Activated naive CD8-positive, alpha-beta T cell treated with anti-CD3 and anti-CD28 coated beads for 36 hours (primary cell): ENCODE measurements at regions not wholly inside any gene's neighbourhood (a gene's known extent, or its start where the extent isn't known, plus 50 kb on each side); places are given as distances from the start of the nearest gene placed in this dataset.
"Not testable (repeated sequence)": the region's sequence is repeated elsewhere in the genome, so short reads cannot be mapped to it uniquely, and the experiment has no call there.

Experiments
- DNase-seq: peaks from one replicate; pipeline ENCODE4 v3.0.0; 2021
- H3K27ac Mint-ChIP-seq: one replicate; pipeline ENCODE4 v1.8.0; 2022; ENCODE audit warnings: mild to moderate bottlenecking, moderate library complexity, mixed read lengths
- H3K27me3 Mint-ChIP-seq: one replicate; pipeline ENCODE4 v1.8.0; 2022; ENCODE audit warnings: mild to moderate bottlenecking, mixed read lengths
- H3K36me3 Mint-ChIP-seq: one replicate; pipeline ENCODE4 v1.8.0; 2021; ENCODE audit warnings: mild to moderate bottlenecking, mixed read lengths
- H3K4me1 Mint-ChIP-seq: one replicate; pipeline ENCODE4 v1.8.0; 2021; ENCODE audit warnings: mixed read lengths
- H3K4me3 Mint-ChIP-seq: one replicate; pipeline ENCODE4 v1.8.0; 2022; ENCODE audit warnings: mild to moderate bottlenecking, moderate library complexity, mixed read lengths
- H3K9me3 Mint-ChIP-seq: one replicate; pipeline ENCODE4 v1.8.0; 2022; ENCODE audit warnings: mixed read lengths

DNA sequence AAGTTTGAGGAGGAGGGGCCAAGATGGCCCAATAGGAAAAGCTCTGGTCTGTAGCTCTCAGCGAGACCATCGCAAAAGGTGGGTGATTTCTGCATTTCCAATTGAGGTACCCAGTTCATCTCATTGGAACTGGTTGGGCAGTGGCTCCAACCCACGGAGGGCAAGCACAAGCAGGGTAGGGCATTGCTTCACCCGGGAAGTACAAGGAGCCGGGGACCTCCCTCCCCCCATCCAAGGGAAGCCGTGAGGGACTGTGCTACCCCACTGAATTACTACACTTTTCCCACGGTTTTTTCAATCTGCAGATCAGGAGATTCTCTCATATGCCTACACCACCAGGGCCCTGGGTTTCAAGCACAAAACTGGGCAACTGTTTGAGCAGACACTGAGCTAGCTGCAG, 58.0 kb upstream of the EFCAB3 start:
- no peak overlapping the region for H3K4me3 Mint-ChIP-seq
- no peaks in the 10 kb centered on the region for H3K4me1 Mint-ChIP-seq
- no peaks in the 10 kb centered on the region for H3K36me3 Mint-ChIP-seq
- H3K27ac Mint-ChIP-seq, result no peak overlapping the region
- peaks cover 25% of the 10 kb centered on the region for H3K27me3 Mint-ChIP-seq
- DNase-seq, result no peak
- H3K9me3 Mint-ChIP-seq, result no peaks in the 10 kb centered on the region

GRCh38 chr17:62321451-62321850, 58.9 kb upstream of the EFCAB3 start:
- Mint-ChIP-seq H3K36me3 (no peaks in the 10 kb centered on the region), H3K27ac (no peak overlapping the region), H3K4me1 (no peaks in the 10 kb centered on the region), H3K4me3 (no peak overlapping the region), H3K27me3 (peaks cover 28% of the 10 kb centered on the region), H3K9me3 (no peaks in the 10 kb centered on the region)
- DNase-seq, result no peak

DNA sequence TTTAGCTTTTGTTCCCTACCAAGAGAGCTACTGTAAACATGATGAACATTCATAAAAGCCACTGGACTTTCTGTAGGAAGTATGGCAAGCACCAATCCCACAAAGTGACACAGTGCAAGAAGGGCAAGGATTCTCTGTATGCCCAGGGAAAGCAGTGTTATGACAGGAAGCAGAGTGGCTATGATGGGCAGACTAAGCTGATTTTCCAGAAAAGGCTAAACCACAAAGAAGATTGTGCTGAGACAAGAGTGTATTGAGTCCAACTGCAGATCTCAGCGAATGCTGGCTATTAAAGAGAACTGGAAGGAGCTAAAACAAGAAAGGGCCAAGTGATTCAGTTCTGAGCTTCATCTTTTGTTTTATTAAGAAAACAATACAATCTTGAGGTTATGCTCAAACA, 60.5 kb upstream of the EFCAB3 start:
- H3K4me3 Mint-ChIP-seq, result no peak overlapping the region

DNA sequence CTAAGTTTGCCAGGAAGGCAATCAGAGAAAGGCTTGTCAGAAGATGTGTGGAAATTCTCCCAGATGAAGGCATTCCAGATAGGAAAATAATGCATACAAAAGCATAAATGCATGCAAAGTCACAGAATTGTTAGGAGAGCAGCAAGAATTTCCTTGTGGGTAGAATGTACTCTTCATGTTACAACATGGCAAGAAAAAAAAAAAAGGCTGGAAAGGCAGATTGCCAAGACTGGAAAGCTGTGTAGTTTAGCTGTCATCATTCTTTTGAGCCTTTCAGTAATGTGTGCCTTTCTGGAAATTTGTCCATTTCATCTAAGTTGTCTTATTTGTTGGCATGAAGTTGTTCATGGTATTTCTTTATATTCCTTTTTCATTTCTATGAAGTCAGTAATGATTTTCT, 71.0 kb upstream of the EFCAB3 start:
- Mint-ChIP-seq H3K4me3 (no peak overlapping the region), H3K27ac (no peak overlapping the region), H3K9me3 (no peaks in the 10 kb centered on the region), H3K4me1 (no peaks in the 10 kb centered on the region), H3K36me3 (no peaks in the 10 kb centered on the region), H3K27me3 (peaks cover 50% of the 10 kb centered on the region)
- no peak for DNase-seq

More for the DNA sequence above, 60.5 kb upstream of the EFCAB3 start:
- H3K36me3 Mint-ChIP-seq, result no peaks in the 10 kb centered on the region
- H3K9me3 Mint-ChIP-seq, result no peaks in the 10 kb centered on the region
- no peak for DNase-seq
- no peak overlapping the region for H3K27ac Mint-ChIP-seq
- no peaks in the 10 kb centered on the region for H3K4me1 Mint-ChIP-seq
- peaks cover 37% of the 10 kb centered on the region for H3K27me3 Mint-ChIP-seq

GRCh38 chr17:62307196-62307595, 73.2 kb upstream of the EFCAB3 start:
- no peak for DNase-seq
- Mint-ChIP-seq H3K27ac (no peak overlapping the region), H3K9me3 (no peaks in the 10 kb centered on the region), H3K4me1 (no peaks in the 10 kb centered on the region), H3K27me3 (peaks cover 50% of the 10 kb centered on the region), H3K4me3 (no peak overlapping the region), H3K36me3 (no peaks in the 10 kb centered on the region)

- Mint-ChIP-seq H3K9me3 (peaks cover 2% of the 10 kb centered on the region), H3K27me3 (peaks cover 37% of the 10 kb centered on the region), H3K27ac (no peak overlapping the region), H3K36me3 (no peaks in the 10 kb centered on the region), H3K4me3 (no peak overlapping the region), H3K4me1 (no peaks in the 10 kb centered on the region)
- DNase-seq, result no peak
Observed at GRCh38 chr17:62303476-62303875, 76.9 kb upstream of the EFCAB3 start.

DNA sequence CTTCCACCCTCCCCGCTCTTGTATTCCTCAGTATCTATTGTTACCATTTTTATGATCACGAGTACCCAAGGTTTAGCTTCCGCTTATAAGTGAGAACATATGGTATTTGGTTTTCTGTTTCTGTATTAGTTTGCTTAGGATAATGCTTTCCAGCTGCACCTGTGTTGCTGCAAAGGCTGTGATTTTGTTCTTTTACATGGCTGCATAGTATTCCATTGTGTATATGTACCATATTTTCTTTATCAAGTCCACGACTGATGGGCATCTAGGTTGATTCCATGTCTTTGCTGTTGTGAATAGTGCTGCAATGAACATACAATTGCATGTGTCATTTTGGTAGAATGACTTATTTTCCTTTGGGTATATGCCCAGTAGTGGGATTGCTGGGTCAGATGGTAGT, 79.7 kb upstream of the EFCAB3 start:
- peaks cover 2% of the 10 kb centered on the region for H3K9me3 Mint-ChIP-seq
- no peaks in the 10 kb centered on the region for H3K4me1 Mint-ChIP-seq
- H3K36me3 Mint-ChIP-seq, result no peaks in the 10 kb centered on the region
- H3K27me3 Mint-ChIP-seq, result peaks cover 17% of the 10 kb centered on the region
- H3K4me3 Mint-ChIP-seq, result no peak overlapping the region
- H3K27ac Mint-ChIP-seq, result no peak overlapping the region
- no peak for DNase-seq

GRCh38 chr17:62275290-62275689, 105.1 kb upstream of the EFCAB3 start:
- H3K36me3 Mint-ChIP-seq, H3K27me3 Mint-ChIP-seq, H3K4me3 Mint-ChIP-seq, DNase-seq, H3K4me1 Mint-ChIP-seq, H3K9me3 Mint-ChIP-seq, H3K27ac Mint-ChIP-seq: not testable (repeated sequence)

- DNase-seq, H3K36me3 Mint-ChIP-seq, H3K9me3 Mint-ChIP-seq, H3K27me3 Mint-ChIP-seq, H3K27ac Mint-ChIP-seq, H3K4me1 Mint-ChIP-seq, H3K4me3 Mint-ChIP-seq: not testable (repeated sequence)
Observed at GRCh38 chr17:62268361-62268760, 112.0 kb upstream of the EFCAB3 start.

- H3K36me3 Mint-ChIP-seq, H3K9me3 Mint-ChIP-seq, H3K4me3 Mint-ChIP-seq, H3K27ac Mint-ChIP-seq, DNase-seq, H3K27me3 Mint-ChIP-seq, H3K4me1 Mint-ChIP-seq: not testable (repeated sequence)
Observed at GRCh38 chr17:62264974-62265373, 115.4 kb upstream of the EFCAB3 start.

DNA sequence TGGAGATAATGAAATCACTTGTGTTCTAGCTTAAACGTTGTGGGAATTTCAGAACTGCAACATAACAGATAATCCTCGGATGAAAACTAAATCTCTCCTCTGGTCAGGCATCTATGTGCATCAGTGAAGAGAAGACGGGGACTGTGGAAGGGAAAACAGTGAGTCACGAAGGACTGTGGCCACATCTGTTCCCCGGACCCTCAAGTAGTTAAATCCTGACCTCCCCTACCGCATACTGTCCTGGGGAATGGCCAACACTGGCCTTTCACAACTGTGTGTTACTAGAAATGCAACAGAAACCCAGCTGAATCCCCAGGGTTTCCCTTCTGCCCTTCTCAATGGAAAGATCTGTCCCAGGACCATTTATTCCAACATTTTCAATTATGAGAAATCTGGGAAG, 124.6 kb upstream of the EFCAB3 start:
- not testable (repeated sequence) for H3K4me3 Mint-ChIP-seq, H3K9me3 Mint-ChIP-seq, H3K4me1 Mint-ChIP-seq, DNase-seq, H3K27ac Mint-ChIP-seq, H3K36me3 Mint-ChIP-seq, H3K27me3 Mint-ChIP-seq

- H3K4me3 Mint-ChIP-seq, H3K9me3 Mint-ChIP-seq, H3K4me1 Mint-ChIP-seq, H3K27ac Mint-ChIP-seq, H3K27me3 Mint-ChIP-seq, DNase-seq, H3K36me3 Mint-ChIP-seq: not testable (repeated sequence)
Observed at GRCh38 chr17:62242076-62242475, 138.3 kb upstream of the EFCAB3 start.

DNA sequence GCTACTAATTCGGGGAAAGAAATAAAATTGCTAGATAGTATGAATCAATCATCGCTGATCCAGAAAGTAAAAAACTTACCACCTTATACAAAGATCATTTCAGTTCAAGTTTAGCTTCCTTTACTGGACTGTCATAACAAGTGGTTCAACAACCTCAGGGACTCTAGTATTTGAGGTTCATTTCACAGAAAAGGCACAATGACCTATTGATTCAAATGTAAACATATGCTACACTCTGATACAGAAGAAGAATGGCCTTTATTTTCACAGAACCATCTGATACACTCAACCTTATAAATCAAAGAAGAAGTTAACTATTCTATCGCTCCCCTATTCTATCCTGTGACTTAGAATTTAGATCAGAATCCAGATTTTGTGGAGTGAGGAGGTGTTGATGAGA, 140.8 kb upstream of the EFCAB3 start:
- H3K4me1 Mint-ChIP-seq, H3K4me3 Mint-ChIP-seq, H3K27ac Mint-ChIP-seq, H3K27me3 Mint-ChIP-seq, H3K36me3 Mint-ChIP-seq, H3K9me3 Mint-ChIP-seq, DNase-seq: not testable (repeated sequence)

DNA sequence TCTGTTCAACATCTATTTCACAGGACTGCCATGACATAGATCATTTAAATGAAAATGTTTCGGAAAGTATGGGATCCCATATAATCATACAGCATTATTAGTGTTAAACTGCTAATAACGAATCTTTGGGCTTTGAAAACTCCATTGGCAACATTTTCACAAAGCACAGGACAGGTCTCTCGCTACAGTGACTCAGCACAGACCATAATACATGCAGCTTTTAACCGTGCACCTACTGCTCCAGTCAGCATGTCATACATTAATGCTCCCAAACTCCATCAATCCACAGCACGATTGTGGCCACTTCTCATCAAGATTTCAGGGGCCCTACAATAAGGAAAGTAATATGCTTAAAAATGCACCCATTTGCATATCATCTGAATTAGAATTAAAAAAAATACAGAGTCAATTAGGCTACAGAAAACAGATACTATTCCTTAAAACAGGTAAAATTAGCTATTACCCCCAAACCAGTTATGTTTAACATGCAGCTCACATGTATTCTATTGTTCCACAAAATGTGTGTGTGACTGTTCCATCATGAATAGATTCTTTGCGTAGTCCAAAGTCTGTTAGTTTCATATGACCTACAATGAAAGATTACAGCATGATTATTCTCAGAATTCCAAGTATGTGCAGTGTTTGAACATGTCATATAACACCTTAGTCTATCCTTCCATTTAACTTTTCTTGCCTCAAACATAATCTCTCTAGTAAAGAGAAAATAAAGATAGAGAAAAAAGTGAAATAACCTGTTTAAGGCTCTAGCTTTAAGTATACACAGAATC, 141.6 kb upstream of the EFCAB3 start:
- not testable (repeated sequence) for DNase-seq, H3K27ac Mint-ChIP-seq, H3K27me3 Mint-ChIP-seq, H3K4me1 Mint-ChIP-seq, H3K9me3 Mint-ChIP-seq, H3K36me3 Mint-ChIP-seq, H3K4me3 Mint-ChIP-seq

GRCh38 chr17:62233822-62234481, 146.4 kb upstream of the EFCAB3 start:
- H3K9me3 Mint-ChIP-seq, H3K4me1 Mint-ChIP-seq, DNase-seq, H3K36me3 Mint-ChIP-seq, H3K4me3 Mint-ChIP-seq, H3K27me3 Mint-ChIP-seq, H3K27ac Mint-ChIP-seq: not testable (repeated sequence)

GRCh38 chr17:62231293-62231692, 149.1 kb upstream of the EFCAB3 start:
- not testable (repeated sequence) for H3K4me1 Mint-ChIP-seq, H3K27ac Mint-ChIP-seq, DNase-seq, H3K9me3 Mint-ChIP-seq, H3K27me3 Mint-ChIP-seq, H3K4me3 Mint-ChIP-seq, H3K36me3 Mint-ChIP-seq
